ENCODE measurements at regions not wholly inside any gene's neighbourhood (a gene's known extent, or its start where the extent isn't known, plus 50 kb on each side); places are given as distances from the start of the nearest gene placed in this dataset.

DNA sequence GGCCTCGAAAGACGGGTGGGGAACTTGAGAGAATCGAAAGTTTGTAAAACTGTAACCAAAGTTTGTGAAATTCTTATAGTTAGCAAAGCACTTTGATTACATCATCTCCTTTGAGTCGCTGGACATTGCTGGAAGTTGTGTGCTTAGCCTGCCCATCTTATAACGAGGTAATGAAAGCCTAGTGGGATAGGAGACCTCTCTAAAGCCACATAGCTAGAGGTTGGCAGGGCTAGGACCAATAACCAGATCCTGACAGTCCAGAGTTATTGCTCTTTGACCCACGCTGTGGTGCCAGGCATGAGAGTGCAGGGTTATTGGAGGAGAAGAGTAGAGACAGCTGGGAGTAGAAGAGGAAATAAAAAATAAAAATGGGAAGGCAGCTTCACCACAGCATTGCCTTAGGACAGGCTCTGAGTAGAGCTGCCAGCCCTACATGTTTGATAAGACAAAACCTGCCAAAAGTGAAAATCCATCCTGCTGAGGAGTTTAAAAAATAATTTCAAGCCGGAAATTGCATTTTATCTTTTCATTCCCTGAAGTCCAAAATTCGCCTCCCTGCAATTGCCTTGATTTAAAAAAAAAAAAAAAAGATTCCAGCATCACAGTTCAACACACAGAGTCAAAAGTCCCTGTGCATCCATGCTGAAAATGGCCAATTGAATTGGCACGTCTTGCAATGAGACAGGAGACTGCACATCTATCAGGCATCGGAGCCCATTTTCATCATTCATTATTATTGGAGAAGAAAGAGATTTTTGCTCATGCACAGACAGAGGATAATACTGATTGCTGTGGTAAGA, 225.5 kb upstream of the POU2AF2 start:
- DNase-seq = no peak

DNA sequence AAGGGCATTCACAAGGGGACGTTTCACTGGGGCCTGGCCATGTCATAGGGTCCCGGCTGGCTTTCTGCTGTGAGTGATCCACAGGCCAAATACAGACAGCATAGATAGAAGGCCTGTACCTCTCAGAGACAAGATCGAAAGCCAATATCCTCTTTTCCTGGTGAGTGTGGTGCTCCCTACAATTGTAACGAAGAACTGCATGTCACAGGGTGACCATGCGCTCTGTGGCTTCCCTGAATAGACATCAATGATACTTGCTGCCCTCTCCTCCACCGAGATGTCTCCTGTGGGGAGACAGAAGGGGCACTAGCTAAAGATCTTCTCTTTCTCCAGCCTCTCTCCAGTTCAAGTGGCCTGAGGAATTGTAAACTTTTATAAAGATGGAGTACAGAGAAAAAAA, 226.1 kb upstream of the POU2AF2 start:
- no peak for DNase-seq

DNA sequence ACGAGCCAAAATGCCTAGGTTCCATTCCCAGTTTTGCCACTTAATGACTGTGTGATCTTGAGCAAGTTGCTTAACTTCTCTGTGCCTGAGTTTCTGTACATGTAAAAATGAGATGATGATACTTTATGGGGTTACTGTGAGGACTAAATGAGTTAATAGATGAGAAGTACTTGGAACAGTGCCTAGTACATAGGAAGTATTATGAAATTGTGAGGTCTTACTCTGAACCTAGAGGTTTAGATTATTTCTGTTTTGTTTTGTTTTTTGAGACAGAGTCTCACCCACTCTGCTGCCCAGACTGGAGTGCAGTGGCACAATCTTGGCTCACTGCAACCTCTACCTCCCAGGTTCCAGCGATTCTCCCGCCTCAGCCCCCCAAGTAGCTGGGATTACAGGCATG, 227.0 kb upstream of the POU2AF2 start:
- DNase-seq = no peak

DNA sequence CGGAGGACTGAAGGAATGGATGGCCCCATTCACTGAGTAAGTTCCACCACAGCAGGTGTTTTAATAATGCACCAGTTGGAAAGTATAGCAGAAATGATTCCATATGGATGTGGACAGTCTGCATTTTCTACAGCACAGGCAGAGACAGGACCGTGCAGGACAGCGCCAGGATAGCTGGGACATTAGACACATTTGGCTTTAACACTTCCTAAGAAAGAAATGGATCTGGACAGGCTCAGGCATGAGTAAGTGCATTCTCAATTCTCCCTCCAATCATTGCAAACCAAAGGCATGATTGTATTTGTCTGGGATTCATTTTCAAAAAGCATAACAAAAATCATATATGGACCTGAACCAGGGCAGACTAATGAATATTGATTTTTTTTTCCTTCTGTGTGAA, 233.0 kb upstream of the POU2AF2 start:
- no peak for DNase-seq

DNA sequence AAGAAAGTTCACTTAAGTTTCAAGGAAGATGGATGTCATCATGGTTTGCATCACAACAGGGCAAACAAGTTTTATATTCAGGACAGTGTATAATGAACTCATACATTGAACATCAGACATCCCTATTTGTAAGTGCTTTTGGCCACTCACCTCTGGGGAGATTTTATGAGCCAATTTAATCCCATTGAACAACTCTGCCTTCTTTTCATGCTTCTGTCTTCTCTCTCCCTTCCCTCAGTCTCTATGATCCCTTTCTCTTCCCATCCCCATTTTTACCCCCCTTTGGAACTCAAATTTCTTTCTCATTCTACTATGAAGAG, 234.3 kb upstream of the POU2AF2 start:
- no peak for DNase-seq

DNA sequence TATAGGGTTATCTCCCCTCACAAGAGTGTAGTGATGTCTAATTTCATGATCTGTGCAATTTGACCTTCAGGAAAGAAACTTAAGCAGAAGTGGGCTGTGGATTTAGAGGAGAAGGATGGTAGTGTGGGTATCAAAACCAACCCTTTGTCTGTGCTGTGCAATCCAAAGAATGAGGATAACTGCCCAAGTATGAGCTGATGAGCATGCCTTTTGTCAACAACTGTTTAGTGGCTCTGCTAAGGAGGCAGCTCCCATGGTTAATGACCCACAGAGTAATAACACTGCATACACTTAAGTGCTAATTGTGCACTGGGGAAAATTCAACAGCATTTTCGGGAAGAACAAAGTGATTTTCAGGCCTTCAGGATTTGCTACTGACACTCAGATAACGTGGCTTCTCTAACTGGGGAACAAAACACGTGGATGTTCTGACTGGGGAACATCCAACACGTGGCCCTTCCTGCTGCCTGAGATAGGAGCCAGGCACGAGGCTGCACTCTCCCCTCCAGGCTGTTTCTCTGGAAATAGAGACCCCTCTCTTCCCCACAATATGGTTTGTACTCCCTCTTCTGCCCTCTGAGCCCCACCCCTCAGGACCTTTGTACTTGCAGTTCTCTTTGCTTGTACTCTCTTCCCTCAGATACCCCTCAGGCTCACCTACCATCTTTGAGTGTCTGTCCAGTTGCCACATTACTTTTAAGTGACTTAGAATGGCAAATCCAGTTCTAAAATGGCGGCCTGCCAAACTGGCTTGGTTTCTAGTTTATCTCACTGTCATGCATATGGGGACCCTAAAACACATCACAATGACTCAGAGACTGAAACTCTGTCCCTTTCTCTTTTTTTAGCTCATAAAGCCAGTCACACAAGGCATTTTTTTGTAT, 234.9 kb upstream of the POU2AF2 start:
- DNase-seq = no peak

DNA sequence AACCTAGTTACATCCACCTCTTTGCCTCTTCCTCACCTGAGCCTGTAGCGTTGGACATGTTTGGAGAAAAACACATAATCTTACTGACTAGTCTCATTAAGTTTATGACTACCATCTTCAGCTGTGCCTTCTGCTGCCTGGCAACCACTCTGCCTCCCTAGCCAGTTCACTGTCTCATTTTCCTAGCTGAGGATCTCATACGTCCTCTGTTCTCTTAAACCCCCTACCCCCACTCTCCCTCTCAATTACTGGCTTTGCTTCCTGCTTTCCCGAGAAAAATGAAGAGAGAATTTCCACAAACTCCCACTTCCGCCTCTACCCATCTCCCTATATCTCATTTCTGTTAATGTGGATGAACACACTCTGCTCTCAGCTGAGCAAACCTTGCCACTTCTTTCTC, 239.3 kb upstream of the POU2AF2 start:
- DNase-seq = no peak

DNA sequence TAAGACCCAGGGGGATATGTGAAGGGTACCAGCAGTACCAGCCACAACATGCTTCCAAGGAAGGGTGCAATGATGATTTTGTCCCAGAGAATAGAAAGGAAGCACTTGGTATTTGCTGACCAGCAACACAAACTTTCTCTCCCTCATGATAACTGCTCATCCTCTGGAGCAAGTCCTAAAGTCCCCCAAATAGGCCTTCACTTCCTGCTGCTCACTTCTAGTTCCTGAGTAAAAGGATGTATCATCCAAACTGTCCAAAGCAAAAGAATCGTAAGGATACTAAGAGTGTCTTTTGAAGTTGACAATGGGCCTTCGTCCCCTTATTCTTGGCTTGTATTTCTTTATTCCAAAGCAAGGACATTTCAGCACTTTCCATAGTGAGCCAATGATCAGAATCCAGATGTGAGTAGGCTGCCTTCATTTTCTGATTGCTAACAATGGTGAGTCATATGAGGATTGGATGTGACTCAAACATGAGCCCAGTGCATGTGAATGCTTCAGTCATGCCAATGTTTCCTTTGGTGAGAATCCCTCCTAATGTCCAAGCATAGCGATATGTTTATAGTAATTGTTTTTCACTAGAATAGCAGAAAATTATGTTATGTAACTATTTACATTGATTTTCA, 243.4 kb upstream of the POU2AF2 start:
- no peak for DNase-seq

DNA sequence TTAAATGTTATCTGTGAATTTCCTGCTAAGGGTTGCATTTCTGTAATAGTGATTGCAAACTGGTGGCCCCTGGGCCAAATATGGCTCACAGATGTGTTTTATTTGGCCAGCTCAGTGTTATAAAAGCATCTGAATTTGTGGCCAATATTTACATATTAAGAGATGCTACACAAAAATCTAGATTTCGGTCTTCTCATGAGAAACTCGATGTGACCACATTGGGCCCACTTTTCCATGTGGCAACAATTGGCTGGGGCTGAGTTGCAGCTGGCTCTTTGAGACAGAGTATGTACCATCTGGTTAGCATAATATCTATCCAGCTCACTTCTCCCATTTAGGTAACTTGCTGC, 244.5 kb upstream of the POU2AF2 start:
- no peak for DNase-seq

DNA sequence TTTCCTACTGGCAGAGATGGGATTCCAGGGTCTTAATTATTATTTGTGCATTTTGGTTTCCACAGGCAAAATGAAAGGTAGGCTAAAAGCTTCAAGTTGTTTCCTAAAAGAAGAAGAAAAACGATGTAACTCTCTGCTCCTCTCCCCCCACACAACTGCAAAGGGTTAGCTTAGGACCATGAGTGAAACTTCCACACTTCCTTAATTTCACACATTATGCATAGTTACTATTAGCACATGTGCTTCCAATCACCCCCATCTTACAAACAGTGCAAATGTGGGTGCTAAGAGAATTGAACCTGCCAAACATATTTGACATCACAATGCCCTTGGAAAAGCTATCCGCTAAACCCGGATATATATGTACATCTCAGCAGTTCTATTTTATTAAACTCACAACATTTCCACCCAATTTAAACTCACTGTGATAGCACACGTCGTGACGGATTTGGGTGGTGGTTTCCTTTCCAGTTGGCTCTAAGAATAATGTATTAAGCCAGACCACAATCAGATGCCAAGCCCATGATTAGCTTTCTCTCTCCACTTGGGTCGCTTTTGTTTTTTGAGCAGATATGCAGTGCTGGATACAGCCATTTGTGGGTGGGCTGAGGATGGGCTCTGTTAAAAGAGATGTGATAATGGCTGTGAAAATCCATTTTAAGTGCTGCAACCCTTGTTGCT, 245.0 kb upstream of the POU2AF2 start:
- DNase-seq = no peak

DNA sequence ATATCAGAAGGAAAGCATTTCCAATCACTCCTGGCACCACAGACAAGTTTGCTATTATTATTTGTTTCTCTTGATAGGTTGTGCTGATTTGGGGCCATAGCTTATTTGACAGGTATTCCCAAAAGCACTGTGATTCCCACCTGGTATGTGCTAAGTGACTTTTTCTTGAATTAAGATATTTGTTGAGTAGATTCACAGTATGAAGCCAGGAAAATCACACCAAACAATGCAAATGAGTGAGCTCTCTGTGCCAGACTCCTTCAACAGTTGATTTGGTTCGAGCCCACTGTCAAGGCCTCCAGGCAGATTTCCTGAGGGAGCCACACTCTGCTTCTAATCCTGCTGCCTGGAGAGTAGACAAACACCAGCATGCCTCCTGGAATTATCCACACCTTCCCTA, 253.0 kb upstream of the POU2AF2 start:
- no peak for DNase-seq

DNA sequence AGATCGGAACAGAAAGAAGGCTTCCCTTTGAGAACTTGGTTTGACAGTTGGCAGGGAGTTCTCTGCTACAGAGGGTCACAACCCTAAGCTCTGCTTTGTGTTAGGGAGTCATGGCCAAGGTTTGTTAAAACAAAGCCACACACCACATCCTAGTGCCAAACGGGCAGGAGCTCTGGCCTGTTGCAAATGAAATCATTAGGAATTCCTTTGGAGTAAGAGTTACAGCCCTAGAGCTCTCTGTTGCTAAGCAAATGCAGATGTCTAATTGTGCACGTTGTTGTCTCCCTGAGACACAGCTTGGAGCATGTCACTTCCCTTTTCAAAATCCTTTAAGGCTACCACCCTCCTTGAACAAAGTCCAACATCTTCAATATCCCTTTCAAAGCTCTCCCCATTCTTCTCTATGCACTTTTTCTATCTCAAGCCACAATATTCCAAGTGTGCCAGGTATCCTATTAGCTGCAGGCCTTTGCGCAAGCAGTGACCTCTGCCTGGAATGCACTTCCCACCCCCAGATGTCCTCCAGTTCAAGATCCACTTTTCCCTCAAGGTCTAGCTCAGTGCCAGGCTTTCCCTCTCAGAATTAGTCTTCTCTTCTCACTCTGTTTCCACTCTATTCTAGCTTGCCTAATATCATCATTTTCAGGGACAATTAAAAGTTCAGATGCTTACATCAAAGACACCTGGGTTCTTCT, 253.7 kb upstream of the POU2AF2 start:
- DNase-seq = no peak

DNA sequence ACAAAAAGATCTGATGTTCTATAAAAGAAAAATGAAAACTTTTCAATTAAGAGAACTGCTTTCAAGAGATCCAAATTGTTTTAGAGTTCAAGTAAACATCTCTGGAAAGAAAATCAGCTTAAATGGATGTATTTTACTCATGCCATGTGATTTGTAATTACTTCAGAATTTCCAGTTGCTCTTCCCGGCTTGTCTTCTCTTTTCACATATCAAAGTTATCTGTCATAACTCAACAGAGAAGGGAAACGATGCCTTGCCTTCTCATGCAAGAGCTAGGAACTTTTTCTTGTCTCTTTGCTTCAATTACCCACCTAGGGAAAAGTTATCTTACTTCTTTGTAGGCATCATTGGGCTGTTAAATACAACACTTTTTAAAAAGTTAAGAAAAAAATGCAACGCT, 255.2 kb upstream of the POU2AF2 start:
- no peak for DNase-seq

DNA sequence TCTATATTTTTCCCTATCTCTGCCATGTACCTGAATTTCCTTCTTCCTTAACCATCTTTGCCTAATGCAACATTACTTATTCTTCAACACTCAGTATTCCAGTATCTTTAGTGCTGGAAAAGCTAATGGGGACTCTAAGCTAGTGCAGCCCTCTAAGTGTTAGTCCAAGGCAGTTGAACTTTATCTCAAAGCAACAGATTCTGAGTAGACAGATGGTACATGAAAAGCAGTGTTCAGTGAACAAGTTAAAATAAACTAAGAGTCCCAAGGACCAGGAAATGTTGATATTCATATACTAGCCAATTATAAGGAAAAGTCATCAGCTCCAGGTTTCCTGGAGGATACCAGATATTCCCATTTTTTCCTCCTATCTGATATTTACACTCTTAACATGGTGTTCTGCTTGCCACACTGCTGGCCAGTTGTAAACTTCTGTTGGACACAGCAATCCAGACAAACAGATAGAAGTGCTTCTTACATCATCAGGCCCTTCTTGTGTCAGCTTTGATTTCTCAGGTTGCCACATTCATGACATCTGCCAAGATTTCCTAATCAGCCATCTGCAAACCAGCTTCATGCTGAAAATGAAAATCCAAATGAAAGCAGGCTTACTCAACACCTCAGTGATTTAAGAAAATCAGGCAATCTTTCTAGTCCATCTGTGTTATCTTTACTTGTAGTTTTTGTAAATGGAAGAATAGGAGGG, 255.9 kb upstream of the POU2AF2 start:
- DNase-seq = no peak

DNA sequence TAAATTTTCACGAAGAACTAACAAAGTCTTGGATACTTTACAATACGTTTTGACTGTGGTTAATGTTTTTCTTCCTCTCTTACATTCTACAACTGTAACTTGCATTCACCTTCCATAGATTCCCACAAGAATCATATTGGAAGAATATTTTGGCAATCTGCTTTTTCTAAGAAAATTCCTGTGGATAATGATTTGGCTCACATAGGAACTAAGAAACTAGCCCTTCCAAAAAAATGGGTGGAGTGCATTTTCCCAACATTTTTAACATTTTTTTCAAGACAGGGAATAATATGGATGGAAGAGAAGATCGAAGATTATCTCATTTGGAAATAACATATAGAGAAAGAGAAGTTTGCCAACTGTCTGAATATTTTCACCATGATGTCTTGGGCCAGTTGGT, 256.9 kb upstream of the POU2AF2 start:
- no peak for DNase-seq

DNA sequence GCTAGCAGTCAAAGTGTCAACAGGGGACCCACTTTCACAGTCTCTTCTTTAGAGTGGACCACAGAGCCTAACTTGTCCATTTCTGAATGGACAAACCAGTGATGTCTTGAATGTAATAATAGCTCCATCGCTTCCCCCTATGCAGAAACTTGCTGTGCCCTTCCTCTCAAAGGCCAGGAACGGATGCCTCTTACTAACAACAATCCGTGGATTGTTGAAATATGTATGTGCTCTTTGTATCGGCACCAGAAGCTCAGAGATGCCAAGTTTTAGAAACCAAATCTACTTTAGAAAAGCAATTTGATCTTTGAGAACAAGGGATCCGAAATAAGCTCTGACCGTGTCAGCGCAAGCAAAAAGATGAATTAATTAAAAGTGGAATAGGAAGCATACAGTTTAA, 259.5 kb upstream of the POU2AF2 start:
- DNase-seq = no peak

DNA sequence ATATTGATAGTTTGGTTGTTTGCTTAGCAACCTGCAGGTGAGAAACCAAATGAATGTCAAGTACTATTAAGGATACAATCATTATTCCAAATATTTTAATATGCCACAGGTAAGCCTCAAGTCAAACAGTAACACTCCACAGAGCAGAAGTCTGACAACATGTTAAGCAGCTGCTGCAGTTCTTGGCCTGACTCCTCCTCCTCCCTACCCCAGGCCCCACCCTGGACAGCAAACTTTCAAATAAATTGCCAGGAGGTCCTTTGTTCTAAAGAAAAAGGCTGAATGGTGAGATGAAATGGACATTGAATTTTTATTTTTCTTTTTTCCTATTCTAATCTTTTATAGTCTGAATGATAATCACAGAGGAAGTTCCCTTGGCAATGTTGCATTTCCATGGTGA, 260.0 kb upstream of the POU2AF2 start:
- no peak for DNase-seq

DNA sequence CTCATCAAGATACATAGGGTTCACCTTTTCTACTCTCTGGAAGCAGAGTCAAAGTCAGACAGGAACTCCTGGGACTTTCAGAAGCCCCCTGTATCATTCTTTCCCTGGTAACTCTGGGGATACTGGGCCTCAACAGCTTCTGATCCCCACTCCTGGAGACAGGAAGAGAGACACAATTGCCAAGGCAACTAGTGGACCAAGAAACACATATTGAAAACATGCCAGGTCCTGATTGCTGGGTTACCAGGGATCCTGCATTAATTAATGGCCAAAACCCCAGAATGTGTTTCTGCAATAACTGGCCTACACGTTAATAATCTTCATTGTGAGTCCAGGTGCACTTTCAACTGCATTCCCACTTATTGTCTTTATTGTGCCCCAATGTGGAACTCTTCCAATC, 260.8 kb upstream of the POU2AF2 start:
- DNase-seq = no peak

DNA sequence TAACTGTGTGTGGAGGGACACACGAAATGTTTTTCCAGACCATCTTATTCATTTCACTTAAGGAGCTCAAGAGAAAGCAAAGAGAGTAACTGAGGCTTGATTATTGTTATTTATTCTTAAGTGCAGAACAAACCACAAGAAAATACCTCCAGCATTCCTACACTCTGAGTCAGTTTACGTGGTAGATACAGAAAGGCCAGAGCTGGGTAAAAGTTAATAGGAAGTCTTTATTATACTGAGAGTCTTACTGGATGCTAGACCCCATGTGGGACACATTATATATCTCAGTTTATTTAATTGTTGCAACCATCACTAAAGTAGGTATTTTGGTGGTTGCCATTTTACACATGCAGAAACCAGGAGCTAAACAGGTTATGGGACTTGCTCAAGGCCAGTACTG, 261.4 kb upstream of the POU2AF2 start:
- no peak for DNase-seq

DNA sequence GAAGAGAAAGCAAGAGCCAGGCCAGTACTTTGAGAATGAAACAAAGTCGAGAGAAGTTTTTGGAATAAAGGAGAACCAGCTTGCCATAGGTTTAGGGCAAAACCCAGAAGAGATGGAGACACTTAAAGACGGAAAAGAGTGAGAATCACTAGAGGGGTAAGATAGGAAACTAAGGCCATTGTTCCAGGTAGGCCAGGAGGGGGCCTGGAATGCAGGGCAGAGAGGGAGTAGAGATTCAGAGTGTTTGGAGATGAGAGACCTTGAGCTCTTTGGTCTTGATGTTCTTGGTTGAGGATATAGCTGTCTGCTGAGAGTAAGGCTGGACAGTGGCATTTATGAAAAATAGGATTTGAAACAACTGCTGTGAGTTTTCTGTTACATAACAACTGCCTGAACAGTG, 263.3 kb upstream of the POU2AF2 start:
- DNase-seq = no peak

DNA sequence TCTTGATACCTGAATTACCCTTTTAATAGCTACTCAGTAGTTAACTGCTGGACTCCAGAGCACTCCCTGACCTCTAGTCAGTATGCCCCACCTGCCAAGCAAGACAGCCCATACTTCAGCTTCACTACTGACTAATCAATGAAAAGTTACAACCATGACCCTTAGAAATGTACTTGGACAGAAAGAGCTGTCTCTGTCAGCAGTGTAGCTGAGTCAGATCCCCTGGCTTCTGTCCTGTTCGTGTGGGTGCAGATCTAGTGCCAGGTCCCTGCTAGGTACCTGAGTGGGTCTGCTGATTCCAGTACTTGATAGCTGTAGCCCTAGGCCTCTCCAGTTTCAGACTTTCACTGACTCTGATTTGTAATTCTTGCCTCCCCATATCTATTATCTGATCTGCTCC, 265.8 kb upstream of the POU2AF2 start:
- DNase-seq = peak; percentile 56

DNA sequence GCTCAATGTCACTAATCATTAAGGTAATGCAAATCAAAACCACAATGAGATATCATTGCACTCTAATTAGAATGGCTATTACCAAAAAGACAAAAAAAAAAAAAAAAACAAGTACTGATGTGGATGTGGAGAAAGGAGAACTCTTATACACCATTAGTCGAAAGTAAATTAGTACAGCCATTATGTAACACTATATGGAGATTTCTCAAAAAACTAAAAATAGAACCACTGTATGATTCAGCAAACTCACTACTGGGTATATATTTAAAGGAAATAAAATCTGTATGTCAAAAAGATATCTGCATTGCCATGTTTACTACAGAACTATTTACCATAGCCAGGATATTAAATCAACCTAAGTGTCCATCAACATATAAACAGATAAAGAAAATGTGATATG, 265.4 kb upstream of the ARHGAP20 start:
- no peak for DNase-seq
